ENCODE measurements at regions not wholly inside any gene's neighbourhood (a gene's known extent, or its start where the extent isn't known, plus 50 kb on each side); places are given as distances from the start of the nearest gene placed in this dataset.
A peak's percentile ranks its signal among the peaks of the same experiment; 100 is the strongest.

- H3K27ac ChIP-seq (ENCODE audit: low read length): no peak overlapping the region
- peaks cover 3% of the 10 kb centered on the region for H3K27me3 ChIP-seq (ENCODE audit: control insufficient read depth, insufficient read depth, low read length)
- no peak for DNase-seq
- no peak overlapping the region for H3K4me3 ChIP-seq (ENCODE audit: low read length)
- H3K9me3 ChIP-seq (replicated peaks; ENCODE audit: control insufficient read depth, low read depth, low read length): no peaks in the 10 kb centered on the region
- H3K4me1 ChIP-seq (ENCODE audit: control insufficient read depth, insufficient read depth, low read length): peaks cover 4% of the 10 kb centered on the region
- no peaks in the 10 kb centered on the region for H3K36me3 ChIP-seq (ENCODE audit: control insufficient read depth, insufficient read depth, low read length)
- 80% methylated on average over 5 of the region's 7 CpGs for WGBS (ENCODE audit: insufficient coverage)
Measured at GRCh38 chr15:93180128-93180527, 91.1 kb upstream of the RGMA start.

- peaks cover 3% of the 10 kb centered on the region for H3K27me3 ChIP-seq (ENCODE audit: control insufficient read depth, insufficient read depth, low read length)
- H3K36me3 ChIP-seq (ENCODE audit: control insufficient read depth, insufficient read depth, low read length): no peaks in the 10 kb centered on the region
- H3K4me1 ChIP-seq (ENCODE audit: control insufficient read depth, insufficient read depth, low read length): peaks cover 4% of the 10 kb centered on the region
- whole genome bisulfite sequencing (ENCODE audit: insufficient coverage): 24% methylated on average over 5 of the region's 17 CpGs
- H3K27ac ChIP-seq (ENCODE audit: low read length): no peak overlapping the region
- no peak overlapping the region for H3K4me3 ChIP-seq (ENCODE audit: low read length)
- DNase-seq: no peak
- no peaks in the 10 kb centered on the region for H3K9me3 ChIP-seq (replicated peaks; ENCODE audit: control insufficient read depth, low read depth, low read length)
Measured at GRCh38 chr15:93179700-93180102, 90.7 kb upstream of the RGMA start.

GRCh38 chr15:93179072-93179471, 90.1 kb upstream of the RGMA start:
- Histone ChIP-seq H3K36me3 (ENCODE audit: control insufficient read depth, insufficient read depth, low read length) (no peaks in the 10 kb centered on the region), H3K27me3 (ENCODE audit: control insufficient read depth, insufficient read depth, low read length) (peaks cover 3% of the 10 kb centered on the region), H3K27ac (ENCODE audit: low read length) (no peak overlapping the region), H3K4me3 (ENCODE audit: low read length) (no peak overlapping the region), H3K9me3 (replicated peaks; ENCODE audit: control insufficient read depth, low read depth, low read length) (peaks cover under 1% of the 10 kb centered on the region), H3K4me1 (ENCODE audit: control insufficient read depth, insufficient read depth, low read length) (peaks cover 4% of the 10 kb centered on the region)
- WGBS (ENCODE audit: insufficient coverage): 26% methylated on average over 8 of the region's 15 CpGs
- peak; percentile 73 for DNase-seq

GRCh38 chr15:93178371-93178770, 89.4 kb upstream of the RGMA start:
- H3K27ac ChIP-seq (ENCODE audit: low read length): no peak overlapping the region
- peaks cover 4% of the 10 kb centered on the region for H3K4me1 ChIP-seq (ENCODE audit: control insufficient read depth, insufficient read depth, low read length)
- no peak for DNase-seq
- no peaks in the 10 kb centered on the region for H3K36me3 ChIP-seq (ENCODE audit: control insufficient read depth, insufficient read depth, low read length)
- 85% methylated on average over 6 of the region's 8 CpGs for WGBS (ENCODE audit: insufficient coverage)
- H3K4me3 ChIP-seq (ENCODE audit: low read length): no peak overlapping the region
- peaks cover 3% of the 10 kb centered on the region for H3K9me3 ChIP-seq (replicated peaks; ENCODE audit: control insufficient read depth, low read depth, low read length)
- H3K27me3 ChIP-seq (ENCODE audit: control insufficient read depth, insufficient read depth, low read length): peaks cover 3% of the 10 kb centered on the region

GRCh38 chr15:93176065-93176464, 87.1 kb upstream of the RGMA start:
- Histone ChIP-seq H3K27me3 (ENCODE audit: control insufficient read depth, insufficient read depth, low read length) (peaks cover 3% of the 10 kb centered on the region), H3K27ac (ENCODE audit: low read length) (no peak overlapping the region), H3K9me3 (replicated peaks; ENCODE audit: control insufficient read depth, low read depth, low read length) (peaks cover 7% of the 10 kb centered on the region), H3K4me1 (ENCODE audit: control insufficient read depth, insufficient read depth, low read length) (peaks cover 4% of the 10 kb centered on the region), H3K36me3 (ENCODE audit: control insufficient read depth, insufficient read depth, low read length) (no peaks in the 10 kb centered on the region), H3K4me3 (ENCODE audit: low read length) (no peak overlapping the region)
- no peak for DNase-seq
- WGBS (ENCODE audit: insufficient coverage): 79% methylated on average over 3 of the region's 4 CpGs

- Histone ChIP-seq H3K27me3 (ENCODE audit: control insufficient read depth, insufficient read depth, low read length) (no peaks in the 10 kb centered on the region), H3K4me3 (ENCODE audit: low read length) (no peak overlapping the region), H3K36me3 (ENCODE audit: control insufficient read depth, insufficient read depth, low read length) (no peaks in the 10 kb centered on the region), H3K4me1 (ENCODE audit: control insufficient read depth, insufficient read depth, low read length) (peaks cover 6% of the 10 kb centered on the region), H3K9me3 (replicated peaks; ENCODE audit: control insufficient read depth, low read depth, low read length) (peaks cover 7% of the 10 kb centered on the region), H3K27ac (ENCODE audit: low read length) (no peak overlapping the region)
- no peak for DNase-seq
- WGBS (ENCODE audit: insufficient coverage): no CpG with 5 or more reads among the region's 2 CpGs
Measured at GRCh38 chr15:93174836-93175235, 85.8 kb upstream of the RGMA start.

GRCh38 chr15:93173369-93173768, 84.4 kb upstream of the RGMA start:
- WGBS (ENCODE audit: insufficient coverage): 44% methylated on average over 1 of the region's 3 CpGs

GRCh38 chr15:93171476-93171875, 82.5 kb upstream of the RGMA start:
- Histone ChIP-seq H3K27me3 (ENCODE audit: control insufficient read depth, insufficient read depth, low read length) (no peaks in the 10 kb centered on the region), H3K9me3 (replicated peaks; ENCODE audit: control insufficient read depth, low read depth, low read length) (peaks cover 7% of the 10 kb centered on the region), H3K4me1 (ENCODE audit: control insufficient read depth, insufficient read depth, low read length) (peaks cover 2% of the 10 kb centered on the region), H3K36me3 (ENCODE audit: control insufficient read depth, insufficient read depth, low read length) (no peaks in the 10 kb centered on the region), H3K27ac (ENCODE audit: low read length) (no peak overlapping the region), H3K4me3 (ENCODE audit: low read length) (no peak overlapping the region)
- DNase-seq: no peak
- 26% methylated on average over 2 of the region's 3 CpGs for WGBS (ENCODE audit: insufficient coverage)

More at GRCh38 chr15:93173369-93173768, 84.4 kb upstream of the RGMA start:
- peak; percentile 35 for DNase-seq
- Histone ChIP-seq H3K9me3 (replicated peaks; ENCODE audit: control insufficient read depth, low read depth, low read length) (peaks cover 7% of the 10 kb centered on the region), H3K27me3 (ENCODE audit: control insufficient read depth, insufficient read depth, low read length) (no peaks in the 10 kb centered on the region), H3K27ac (ENCODE audit: low read length) (no peak overlapping the region), H3K4me3 (ENCODE audit: low read length) (no peak overlapping the region), H3K36me3 (ENCODE audit: control insufficient read depth, insufficient read depth, low read length) (no peaks in the 10 kb centered on the region), H3K4me1 (ENCODE audit: control insufficient read depth, insufficient read depth, low read length) (peaks cover 2% of the 10 kb centered on the region)

GRCh38 chr15:93170329-93170728, 81.3 kb upstream of the RGMA start:
- Histone ChIP-seq H3K27me3 (ENCODE audit: control insufficient read depth, insufficient read depth, low read length) (no peaks in the 10 kb centered on the region), H3K27ac (ENCODE audit: low read length) (no peak overlapping the region), H3K4me1 (ENCODE audit: control insufficient read depth, insufficient read depth, low read length) (peaks cover 7% of the 10 kb centered on the region), H3K36me3 (ENCODE audit: control insufficient read depth, insufficient read depth, low read length) (no peaks in the 10 kb centered on the region), H3K4me3 (ENCODE audit: low read length) (no peak overlapping the region), H3K9me3 (replicated peaks; ENCODE audit: control insufficient read depth, low read depth, low read length) (peaks cover 7% of the 10 kb centered on the region)
- DNase-seq: peak; percentile 57
- WGBS (ENCODE audit: insufficient coverage): 50% methylated on average over 1 of the region's 6 CpGs

GRCh38 chr15:93168910-93169309, 79.9 kb upstream of the RGMA start:
- Histone ChIP-seq H3K27me3 (ENCODE audit: control insufficient read depth, insufficient read depth, low read length) (no peaks in the 10 kb centered on the region), H3K27ac (ENCODE audit: low read length) (peak overlapping the region; percentile 47), H3K36me3 (ENCODE audit: control insufficient read depth, insufficient read depth, low read length) (no peaks in the 10 kb centered on the region), H3K4me3 (ENCODE audit: low read length) (no peak overlapping the region), H3K9me3 (replicated peaks; ENCODE audit: control insufficient read depth, low read depth, low read length) (peaks cover 5% of the 10 kb centered on the region), H3K4me1 (ENCODE audit: control insufficient read depth, insufficient read depth, low read length) (peaks cover 7% of the 10 kb centered on the region)
- WGBS (ENCODE audit: insufficient coverage): 33% methylated on average over 1 of the region's 2 CpGs
- peak; percentile 78 for DNase-seq

GRCh38 chr15:93167291-93167690, 78.3 kb upstream of the RGMA start:
- no peak for DNase-seq
- Histone ChIP-seq H3K9me3 (replicated peaks; ENCODE audit: control insufficient read depth, low read depth, low read length) (no peaks in the 10 kb centered on the region), H3K4me1 (ENCODE audit: control insufficient read depth, insufficient read depth, low read length) (peaks cover 7% of the 10 kb centered on the region), H3K27me3 (ENCODE audit: control insufficient read depth, insufficient read depth, low read length) (no peaks in the 10 kb centered on the region), H3K4me3 (ENCODE audit: low read length) (no peak overlapping the region), H3K27ac (ENCODE audit: low read length) (no peak overlapping the region), H3K36me3 (ENCODE audit: control insufficient read depth, insufficient read depth, low read length) (no peaks in the 10 kb centered on the region)
- 64% methylated on average over 4 of the region's 4 CpGs for WGBS (ENCODE audit: insufficient coverage)

All from muscle of leg (tissue), 3 donors.